ENCODE measurements at regions not wholly inside any gene's neighbourhood (a gene's known extent, or its start where the extent isn't known, plus 50 kb on each side); places are given as distances from the start of the nearest gene placed in this dataset.

GRCh38 chr2:188902901-188903491 is 71.2 kb upstream of the COL3A1 start:
- 64 to 71% methylated on average over 2 of the region's 3 CpGs for WGBS, 2 experiments (ENCODE audit: insufficient coverage in 2 of 2)
- Histone ChIP-seq H3K4me1 (ENCODE audit: control insufficient read depth, insufficient read depth, low read length, poor library complexity, severe bottlenecking) (peaks cover 14% of the 10 kb centered on the region), H3K36me3 (ENCODE audit: control insufficient read depth, insufficient read depth, low read length) (no peaks in the 10 kb centered on the region), H3K9me3 (ENCODE audit: control insufficient read depth, low read length) (no peaks in the 10 kb centered on the region), H3K27ac (ENCODE audit: low read depth, low read length, severe bottlenecking) (peak overlapping the region; percentile 68), H3K4me3 (ENCODE audit: extremely low read depth, insufficient read depth, low read length, poor library complexity, severe bottlenecking) (no peak overlapping the region)

GRCh38 chr2:188903740-188904139 is 70.4 kb upstream of the COL3A1 start:
- Histone ChIP-seq H3K27ac (ENCODE audit: low read depth, low read length, severe bottlenecking) (no peak overlapping the region), H3K36me3 (ENCODE audit: control insufficient read depth, insufficient read depth, low read length) (no peaks in the 10 kb centered on the region), H3K9me3 (ENCODE audit: control insufficient read depth, low read length) (no peaks in the 10 kb centered on the region), H3K4me1 (ENCODE audit: control insufficient read depth, insufficient read depth, low read length, poor library complexity, severe bottlenecking) (peaks cover 14% of the 10 kb centered on the region), H3K4me3 (ENCODE audit: extremely low read depth, insufficient read depth, low read length, poor library complexity, severe bottlenecking) (no peak overlapping the region)
- WGBS, 2 experiments (ENCODE audit: insufficient coverage in 2 of 2) = 100% methylated on average over 1 of the region's 1 CpG; no CpG with 5 or more reads in 1 of the 2 experiments

GRCh38 chr2:188909036-188909435 is 65.1 kb upstream of the COL3A1 start:
- Histone ChIP-seq H3K4me1 (ENCODE audit: control insufficient read depth, insufficient read depth, low read length, poor library complexity, severe bottlenecking) (no peaks in the 10 kb centered on the region), H3K36me3 (ENCODE audit: control insufficient read depth, insufficient read depth, low read length) (no peaks in the 10 kb centered on the region), H3K4me3 (ENCODE audit: extremely low read depth, insufficient read depth, low read length, poor library complexity, severe bottlenecking) (no peak overlapping the region), H3K9me3 (ENCODE audit: control insufficient read depth, low read length) (no peaks in the 10 kb centered on the region), H3K27ac (ENCODE audit: low read depth, low read length, severe bottlenecking) (no peak overlapping the region)
- 71 to 100% methylated on average over 1 to 2 of the region's 3 CpGs for WGBS, 2 experiments (ENCODE audit: insufficient coverage in 2 of 2)

GRCh38 chr2:188916736-188917135 is 57.4 kb upstream of the COL3A1 start:
- H3K4me1 ChIP-seq (ENCODE audit: control insufficient read depth, insufficient read depth, low read length, poor library complexity, severe bottlenecking) = no peaks in the 10 kb centered on the region
- H3K9me3 ChIP-seq (ENCODE audit: control insufficient read depth, low read length) = no peaks in the 10 kb centered on the region
- no peaks in the 10 kb centered on the region for H3K36me3 ChIP-seq (ENCODE audit: control insufficient read depth, insufficient read depth, low read length)
- H3K4me3 ChIP-seq (ENCODE audit: extremely low read depth, insufficient read depth, low read length, poor library complexity, severe bottlenecking) = no peak overlapping the region
- H3K27ac ChIP-seq (ENCODE audit: low read depth, low read length, severe bottlenecking) = no peak overlapping the region

GRCh38 chr2:188917632-188918031 is 56.5 kb upstream of the COL3A1 start:
- no peaks in the 10 kb centered on the region for H3K9me3 ChIP-seq (ENCODE audit: control insufficient read depth, low read length)
- H3K36me3 ChIP-seq (ENCODE audit: control insufficient read depth, insufficient read depth, low read length) = no peaks in the 10 kb centered on the region
- no peak overlapping the region for H3K27ac ChIP-seq (ENCODE audit: low read depth, low read length, severe bottlenecking)
- WGBS, 2 experiments (ENCODE audit: insufficient coverage in 2 of 2) = 60 to 71% methylated on average over 1 of the region's 1 CpG
- H3K4me1 ChIP-seq (ENCODE audit: control insufficient read depth, insufficient read depth, low read length, poor library complexity, severe bottlenecking) = no peaks in the 10 kb centered on the region
- H3K4me3 ChIP-seq (ENCODE audit: extremely low read depth, insufficient read depth, low read length, poor library complexity, severe bottlenecking) = no peak overlapping the region

- Histone ChIP-seq H3K36me3 (ENCODE audit: control insufficient read depth, insufficient read depth, low read length) (no peaks in the 10 kb centered on the region), H3K4me1 (ENCODE audit: control insufficient read depth, insufficient read depth, low read length, poor library complexity, severe bottlenecking) (no peaks in the 10 kb centered on the region), H3K9me3 (ENCODE audit: control insufficient read depth, low read length) (no peaks in the 10 kb centered on the region), H3K4me3 (ENCODE audit: extremely low read depth, insufficient read depth, low read length, poor library complexity, severe bottlenecking) (no peak overlapping the region), H3K27ac (ENCODE audit: low read depth, low read length, severe bottlenecking) (no peak overlapping the region)
- WGBS, 2 experiments (ENCODE audit: insufficient coverage in 2 of 2) = 93 to 100% methylated on average over 2 of the region's 2 CpGs
These were observed 54.3 kb upstream of the COL3A1 start for GRCh38 chr2:188919824-188920223.

GRCh38 chr2:188922191-188922590 is 52.0 kb upstream of the COL3A1 start:
- Histone ChIP-seq H3K36me3 (ENCODE audit: control insufficient read depth, insufficient read depth, low read length) (no peaks in the 10 kb centered on the region), H3K27ac (ENCODE audit: low read depth, low read length, severe bottlenecking) (no peak overlapping the region), H3K9me3 (ENCODE audit: control insufficient read depth, low read length) (no peaks in the 10 kb centered on the region), H3K4me1 (ENCODE audit: control insufficient read depth, insufficient read depth, low read length, poor library complexity, severe bottlenecking) (no peaks in the 10 kb centered on the region), H3K4me3 (ENCODE audit: extremely low read depth, insufficient read depth, low read length, poor library complexity, severe bottlenecking) (no peak overlapping the region)
- WGBS, 2 experiments (ENCODE audit: insufficient coverage in 2 of 2) = no CpG with 5 or more reads among the region's 1 CpG
